NCI-H2081 (cell line): ENCODE measurements at regions not wholly inside any gene's neighbourhood (a gene's known extent, or its start where the extent isn't known, plus 50 kb on each side); places are given as distances from the start of the nearest gene placed in this dataset.

Experiments used
- DNase-seq, 2 experiments: peaks; one replicate each; lab custom pipeline; 2025; lab: John Stamatoyannopoulos, UW

- no peak for DNase-seq
These were observed 150.6 kb upstream of the RGMA start for GRCh38 chr15:93239591-93239990.

GRCh38 chr15:93238641-93239040, 149.6 kb upstream of the RGMA start:
- no peak for DNase-seq

- DNase-seq = no peak
These were observed 147.1 kb upstream of the RGMA start for GRCh38 chr15:93235926-93236780.

- DNase-seq = no peak
These were observed 146.3 kb upstream of the RGMA start for GRCh38 chr15:93235269-93235668.

- DNase-seq = no peak
These were observed 144.7 kb upstream of the RGMA start for GRCh38 chr15:93233710-93234109.

GRCh38 chr15:93232845-93233244, 143.8 kb upstream of the RGMA start:
- no peak for DNase-seq

GRCh38 chr15:93231994-93232393, 143.0 kb upstream of the RGMA start:
- DNase-seq = no peak

GRCh38 chr15:93231261-93231925, 142.4 kb upstream of the RGMA start:
- no peak for DNase-seq

GRCh38 chr15:93228546-93228945, 139.5 kb upstream of the RGMA start:
- DNase-seq = no peak

GRCh38 chr15:93223803-93224202, 134.8 kb upstream of the RGMA start:
- DNase-seq = no peak

GRCh38 chr15:93221759-93222158, 132.7 kb upstream of the RGMA start:
- DNase-seq = no peak

- DNase-seq = no peak
These were observed 130.9 kb upstream of the RGMA start for GRCh38 chr15:93219859-93220420.

GRCh38 chr15:93217343-93217742, 128.3 kb upstream of the RGMA start:
- DNase-seq = no peak

GRCh38 chr15:93214106-93214505, 125.1 kb upstream of the RGMA start:
- DNase-seq = no peak

GRCh38 chr15:93213281-93213680, 124.3 kb upstream of the RGMA start:
- DNase-seq = no peak

- no peak for DNase-seq
These were observed 123.6 kb upstream of the RGMA start for GRCh38 chr15:93212578-93212977.

- DNase-seq = no peak
These were observed 122.0 kb upstream of the RGMA start for GRCh38 chr15:93210995-93211394.

GRCh38 chr15:93209690-93210445, 120.9 kb upstream of the RGMA start:
- DNase-seq = no peak

GRCh38 chr15:93206893-93207292, 117.9 kb upstream of the RGMA start:
- DNase-seq = no peak

- DNase-seq = no peak
These were observed 116.4 kb upstream of the RGMA start for GRCh38 chr15:93205413-93205812.

GRCh38 chr15:93203036-93203435, 114.0 kb upstream of the RGMA start:
- DNase-seq = no peak

GRCh38 chr15:93202405-93202804, 113.4 kb upstream of the RGMA start:
- no peak for DNase-seq
